B cell (primary cell): ENCODE measurements at regions not wholly inside any gene's neighbourhood (a gene's known extent, or its start where the extent isn't known, plus 50 kb on each side); places are given as distances from the start of the nearest gene placed in this dataset.

Experiments
- ATAC-seq: fragments of 200-7000 bp; cut with Tn5 transposase; one replicate; pipeline ENCODE4 v1.10.0; 2021; ENCODE audit warnings: low read depth, mild to moderate bottlenecking, moderate number of reproducible peaks, moderate library complexity
- CTCF ChIA-PET: fragments of 350-600 bp; sonication (Branson Sonifier 250); formaldehyde crosslinking; loops from one replicate; lab custom pipeline; 2021; ENCODE audit warnings: antibody characterized with exemption, inconsistent platforms; lab: Charles Lee
- POLR2A ChIA-PET: fragments of 350-600 bp; sonication (Branson Sonifier 250); formaldehyde crosslinking; loops from one replicate; lab custom pipeline; 2021; ENCODE audit warnings: antibody characterized with exemption; lab: Charles Lee
- DNase-seq: peaks from one replicate; pipeline ENCODE4 v3.0.0; 2013
- H2AFZ ChIP-seq: 2 replicates; pipeline ENCODE4 v1.6.1; 2012; ENCODE audit warnings: mild to moderate bottlenecking, low read depth, low read length; ENCODE audit not compliant: insufficient read depth, poor library complexity, severe bottlenecking
- H3K27ac ChIP-seq, 2 donors: 1 replicate in 1 of 2; 2 replicates in 1 of 2; pipeline ENCODE4 v1.5.1; 2012 to 2013; ENCODE audit warnings: low read length in 2 of 2, mild to moderate bottlenecking in 2 of 2, moderate library complexity in 1 of 2
- H3K27me3 ChIP-seq, 4 experiments: fragments of 200-600 bp in 1 of 4; sonication (generic) in 1 of 4; replicated peaks in 1 of 4; 1 replicate in 2 of 4; 2 replicates in 2 of 4; pipeline versions ENCODE4 v1.6.1 to v1.7.0; 2013 to 2016; ENCODE audit warnings: low read length in 3 of 4, mild to moderate bottlenecking in 2 of 4, mixed read lengths in 1 of 4, moderate library complexity in 1 of 4; ENCODE audit not compliant: insufficient read depth in 4 of 4, control insufficient read depth in 3 of 4; ENCODE audit errors: control extremely low read depth in 1 of 4
- H3K36me3 ChIP-seq, 2 experiments: replicated peaks in 1 of 2; 1 replicate in 1 of 2; 2 replicates in 1 of 2; pipeline versions ENCODE4 v1.6.1 to v1.7.1; 2013; ENCODE audit warnings: low read length in 1 of 2; ENCODE audit not compliant: insufficient read depth in 2 of 2, control insufficient read depth in 1 of 2; ENCODE audit errors: control extremely low read depth in 1 of 2, extremely low read depth in 1 of 2
- H3K4me1 ChIP-seq, 2 donors: fragments of 200-600 bp in 1 of 2; sonication (generic) in 1 of 2; 1 replicate in 1 of 2; 2 replicates in 1 of 2; pipeline versions ENCODE4 v1.5.1 to v1.6.1; 2013 to 2017; ENCODE audit warnings: low read length in 2 of 2; ENCODE audit not compliant: control insufficient read depth in 2 of 2, insufficient read depth in 2 of 2
- H3K4me2 ChIP-seq: replicated peaks from 2 replicates; pipeline ENCODE3; 2012; ENCODE audit warnings: mild to moderate bottlenecking, low read depth, low read length; ENCODE audit not compliant: poor library complexity, severe bottlenecking
- H3K4me3 ChIP-seq, 5 experiments: fragments of 200-600 bp in 1 of 5; sonication (generic) in 1 of 5; 1 replicate in 3 of 5; 2 replicates in 2 of 5; pipeline versions ENCODE4 v1.5.1 to v1.7.0; 2011 to 2016; ENCODE audit warnings: low read length in 4 of 5, mild to moderate bottlenecking in 4 of 5, low read depth in 2 of 5, control low read depth in 1 of 5, moderate library complexity in 1 of 5; ENCODE audit not compliant: insufficient read depth in 1 of 5; ENCODE audit errors: control extremely low read depth in 1 of 5, extremely low read depth in 1 of 5
- H3K79me2 ChIP-seq: fragments of 200-600 bp; sonication (generic); one replicate; pipeline ENCODE4 v1.6.0; 2016; ENCODE audit warnings: low read length; ENCODE audit not compliant: control insufficient read depth, insufficient read depth
- H3K9ac ChIP-seq: fragments of 200-600 bp; sonication (generic); 2 replicates; pipeline ENCODE4 v1.6.1; 2017; ENCODE audit warnings: mild to moderate bottlenecking, low read length, moderate library complexity
- H3K9me3 ChIP-seq, 3 donors: one replicate each; pipeline versions ENCODE4 v1.6.1 to v1.7.1; 2013; ENCODE audit warnings: low read length in 2 of 3; ENCODE audit not compliant: control insufficient read depth in 2 of 3, insufficient read depth in 1 of 3; ENCODE audit errors: control extremely low read depth in 1 of 3
- H4K20me1 ChIP-seq: 2 replicates; pipeline ENCODE4 v1.6.0; 2012; ENCODE audit warnings: mild to moderate bottlenecking, low read length; ENCODE audit not compliant: insufficient read depth, control insufficient read depth, poor library complexity, severe bottlenecking
- H3K27ac Mint-ChIP-seq: one replicate; pipeline ENCODE4 v1.8.0; 2021; ENCODE audit warnings: mixed read lengths
- H3K27me3 Mint-ChIP-seq: one replicate; pipeline ENCODE4 v1.8.0; 2021; ENCODE audit warnings: mixed read lengths
- H3K4me1 Mint-ChIP-seq: one replicate; pipeline ENCODE4 v1.8.0; 2021; ENCODE audit warnings: mixed read lengths
- H3K4me3 Mint-ChIP-seq: one replicate; pipeline ENCODE4 v1.8.0; 2021; ENCODE audit warnings: mixed read lengths
- H3K9me3 Mint-ChIP-seq: one replicate; pipeline ENCODE4 v1.8.0; 2022; ENCODE audit warnings: mixed read lengths; ENCODE audit not compliant: insufficient read depth
- CTCF ChIP-seq: fragments of 200-600 bp; IDR thresholded peaks from one replicate; pipeline ENCODE4 v1.8.0; 2022; ENCODE audit warnings: antibody characterized with exemption, mild to moderate bottlenecking
- EZH2 ChIP-seq: IDR thresholded peaks from 2 replicates; pipeline ENCODE4 v1.6.1; 2012; ENCODE audit warnings: borderline replicate concordance, low read depth, mild to moderate bottlenecking, moderate library complexity, low read length; ENCODE audit not compliant: insufficient read depth, poor library complexity, severe bottlenecking
- WGBS: methylation state at CpG from one replicate; pipeline ENCODE4 v1.1.5; 2013; ENCODE audit warnings: missing lambda C conversion rate; ENCODE audit not compliant: insufficient coverage; 5-methylcytosine and 5-hydroxymethylcytosine counted together
- intact Hi-C: fragments of 100-400 bp; cut with micrococcal nuclease; formaldehyde crosslinking; loops from one replicate; pipeline ENCODE4 v1.10.0; 2022

- Histone ChIP-seq H3K27me3 (no peaks in the 10 kb centered on the region), H3K4me2 (no peak overlapping the region), H3K79me2 (no peaks in the 10 kb centered on the region), H3K4me1 (no peaks in the 10 kb centered on the region), H3K27ac (no peak overlapping the region), H3K4me3 (no peak overlapping the region), H3K9me3 (no peaks in the 10 kb centered on the region), H4K20me1 (no peaks in the 10 kb centered on the region), H2AFZ (no peak overlapping the region), H3K9ac (no peak overlapping the region), H3K36me3 (no peaks in the 10 kb centered on the region)
- DNase-seq (no peak), ATAC-seq (no peak)
- Mint-ChIP-seq H3K27me3 (no peaks in the 10 kb centered on the region), H3K9me3 (no peaks in the 10 kb centered on the region), H3K27ac (no peak overlapping the region), H3K4me1 (no peaks in the 10 kb centered on the region), H3K4me3 (no peak overlapping the region)
- ChIA-PET CTCF (interaction anchor here (1.6 kb wide), 1 partner anchor 160 kb away, joined by 5 read pairs; no protein-coding TSS in a partner anchor), POLR2A (no interaction called here)
- TF ChIP-seq CTCF (no peak), EZH2 (no peak)
- no CpG with 5 or more reads among the region's 1 CpG for WGBS
- intact Hi-C loops = no loop called here
Observed at GRCh38 chr18:42274488-42275137, 319.6 kb downstream of the PIK3C3 start.

- Mint-ChIP-seq H3K9me3 (no peaks in the 10 kb centered on the region), H3K4me3 (no peak overlapping the region), H3K27me3 (no peaks in the 10 kb centered on the region), H3K4me1 (no peaks in the 10 kb centered on the region), H3K27ac (no peak overlapping the region)
- POLR2A ChIA-PET = no interaction called here
- Histone ChIP-seq H3K4me2 (no peak overlapping the region), H3K9ac (no peak overlapping the region), H3K36me3 (no peaks in the 10 kb centered on the region), H3K9me3 (no peaks in the 10 kb centered on the region), H3K27ac (no peak overlapping the region), H3K4me3 (no peak overlapping the region), H4K20me1 (no peaks in the 10 kb centered on the region), H3K79me2 (no peaks in the 10 kb centered on the region), H2AFZ (no peak overlapping the region), H3K27me3 (no peaks in the 10 kb centered on the region), H3K4me1 (no peaks in the 10 kb centered on the region)
- DNase-seq (no peak), ATAC-seq (no peak)
- TF ChIP-seq EZH2 = no peak
- TF ChIP-seq CTCF = no peak
- no CpG with 5 or more reads among the region's 2 CpGs for WGBS
- CTCF ChIA-PET = no interaction called here
- intact Hi-C loops = no loop called here
Observed at GRCh38 chr18:42275138-42275535, 320.1 kb downstream of the PIK3C3 start.
